Putamen (tissue), 1 donor: ENCODE measurements at regions not wholly inside any gene's neighbourhood (a gene's known extent, or its start where the extent isn't known, plus 50 kb on each side); places are given as distances from the start of the nearest gene placed in this dataset.

Experiments used
- DNase-seq: peaks from one replicate; pipeline ENCODE4 v3.0.0-alpha.2; 2016; ENCODE audit warnings: low spot score

DNA sequence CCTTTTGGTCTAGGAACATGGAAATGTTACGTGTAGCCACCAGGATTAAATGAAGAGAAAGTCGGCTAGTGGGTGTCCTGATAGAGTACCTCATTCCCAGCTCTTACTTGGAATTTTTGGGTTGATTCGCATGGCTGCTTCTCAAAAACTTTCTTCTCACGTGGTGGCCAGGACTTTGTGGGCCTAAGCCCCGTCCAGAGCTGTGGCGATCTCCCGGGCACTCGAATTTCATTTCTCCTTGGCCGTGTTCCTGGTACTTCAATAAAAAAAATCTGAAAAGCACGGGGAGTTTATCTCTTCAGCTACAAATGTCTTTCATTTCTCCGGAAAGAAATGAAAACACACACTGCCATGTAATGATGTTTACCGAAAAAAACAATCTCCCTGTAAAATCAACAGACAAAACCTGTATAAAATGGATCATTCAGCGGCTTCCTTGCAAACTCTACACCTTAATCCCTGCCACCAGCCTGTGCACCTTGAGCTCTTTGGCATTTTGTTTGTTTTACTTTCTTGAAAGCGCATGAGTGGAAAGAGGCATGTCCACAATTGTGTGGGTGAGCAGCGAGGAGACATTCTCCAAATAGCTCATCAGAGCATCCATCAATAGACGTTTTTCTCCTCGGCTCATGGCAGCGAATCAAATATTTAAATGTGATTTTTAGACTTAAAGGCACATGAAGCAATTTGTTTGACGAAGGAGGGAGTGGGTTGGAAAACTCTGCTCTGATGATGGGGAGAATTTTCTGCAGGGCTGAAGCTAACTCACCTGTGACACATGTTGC is 173.1 kb downstream of the TFAP2C start:
- DNase-seq: no peak

- no peak for DNase-seq
Measured at GRCh38 chr20:56802805-56803204, 173.7 kb downstream of the TFAP2C start.

DNA sequence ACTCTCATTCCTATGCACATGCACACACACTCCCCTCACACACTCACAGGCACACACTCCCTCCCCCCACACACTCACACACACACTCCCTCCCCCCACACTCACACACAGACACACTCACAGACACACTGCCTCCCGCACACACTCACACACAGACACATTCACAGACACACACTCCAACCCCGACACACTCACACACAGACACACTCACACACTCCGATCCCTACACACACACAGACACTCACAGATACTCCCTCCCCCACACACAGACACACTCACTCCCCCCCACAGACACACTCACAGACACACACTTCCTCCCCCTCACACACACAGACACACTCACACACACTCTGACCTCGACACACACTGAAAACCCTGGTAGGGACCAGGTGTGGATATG is 176.2 kb downstream of the TFAP2C start:
- DNase-seq: no peak

DNA sequence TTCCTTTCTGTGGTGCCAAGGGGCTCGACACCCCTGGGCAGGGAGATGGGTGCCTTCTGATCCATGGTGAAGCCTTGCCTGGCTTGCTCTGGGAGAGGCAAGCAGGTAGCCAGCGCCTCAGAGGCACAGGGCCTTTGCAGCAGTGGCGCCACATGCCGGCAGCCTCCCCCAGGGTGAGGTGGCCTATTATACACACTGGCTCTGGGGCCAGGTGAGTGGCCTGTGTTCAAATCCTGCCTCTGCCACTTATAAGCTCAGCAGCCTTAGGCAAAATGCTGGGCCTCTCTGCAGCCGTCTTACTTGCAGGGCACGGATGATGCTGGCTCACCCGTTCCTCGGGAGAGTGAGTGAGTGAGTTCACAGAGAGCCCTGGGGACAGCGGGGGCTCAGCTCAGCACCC is 176.9 kb downstream of the TFAP2C start:
- no peak for DNase-seq

- no peak for DNase-seq
Measured at GRCh38 chr20:56806952-56807517, 177.9 kb downstream of the TFAP2C start.

- no peak for DNase-seq
Measured at GRCh38 chr20:56808117-56808725, 179.1 kb downstream of the TFAP2C start.

GRCh38 chr20:56808732-56809131 is 179.6 kb downstream of the TFAP2C start:
- no peak for DNase-seq

DNA sequence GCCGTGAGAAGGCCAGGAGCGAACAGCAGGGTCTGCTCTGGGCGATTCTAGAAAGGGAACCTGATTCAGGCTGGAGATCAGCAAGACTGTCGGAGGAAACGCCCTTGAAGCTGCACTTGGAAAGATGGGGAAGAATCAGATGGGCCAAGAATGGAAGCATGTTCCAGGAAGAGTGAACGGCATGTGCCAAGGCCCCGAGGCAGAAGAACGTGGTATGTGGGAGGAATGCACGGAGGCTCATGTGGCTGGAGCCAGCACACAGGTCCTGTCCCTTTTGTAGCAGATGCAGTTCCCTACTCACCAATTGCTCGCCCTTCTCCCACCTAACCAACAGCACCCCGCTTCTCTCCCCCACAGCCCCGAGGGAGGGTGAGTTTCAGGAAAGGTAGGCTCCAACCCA is 180.6 kb downstream of the TFAP2C start:
- DNase-seq: no peak

DNA sequence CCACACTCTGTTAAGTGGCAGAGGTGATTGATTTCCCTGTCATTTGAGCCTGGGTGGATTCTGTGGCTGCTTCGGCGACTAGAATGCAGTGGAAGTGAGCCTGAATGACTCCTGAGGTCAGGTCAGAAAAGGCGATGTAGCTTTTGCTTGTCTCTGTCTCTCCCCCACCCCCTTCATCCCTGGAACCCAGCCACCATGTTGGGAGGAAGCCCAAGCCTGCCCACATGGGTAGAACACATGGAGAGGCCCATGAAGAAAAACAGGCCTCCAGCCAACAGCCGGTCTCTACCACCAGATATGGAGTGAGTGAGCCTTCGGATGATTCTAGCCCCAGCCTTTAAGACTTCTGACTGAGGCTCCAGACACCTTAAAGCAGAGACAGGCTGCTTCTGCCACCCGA is 181.0 kb downstream of the TFAP2C start:
- no peak for DNase-seq

GRCh38 chr20:56815796-56816195 is 186.7 kb downstream of the TFAP2C start:
- DNase-seq: no peak

- no peak for DNase-seq
Measured at GRCh38 chr20:56816349-56816748, 187.2 kb downstream of the TFAP2C start.

DNA sequence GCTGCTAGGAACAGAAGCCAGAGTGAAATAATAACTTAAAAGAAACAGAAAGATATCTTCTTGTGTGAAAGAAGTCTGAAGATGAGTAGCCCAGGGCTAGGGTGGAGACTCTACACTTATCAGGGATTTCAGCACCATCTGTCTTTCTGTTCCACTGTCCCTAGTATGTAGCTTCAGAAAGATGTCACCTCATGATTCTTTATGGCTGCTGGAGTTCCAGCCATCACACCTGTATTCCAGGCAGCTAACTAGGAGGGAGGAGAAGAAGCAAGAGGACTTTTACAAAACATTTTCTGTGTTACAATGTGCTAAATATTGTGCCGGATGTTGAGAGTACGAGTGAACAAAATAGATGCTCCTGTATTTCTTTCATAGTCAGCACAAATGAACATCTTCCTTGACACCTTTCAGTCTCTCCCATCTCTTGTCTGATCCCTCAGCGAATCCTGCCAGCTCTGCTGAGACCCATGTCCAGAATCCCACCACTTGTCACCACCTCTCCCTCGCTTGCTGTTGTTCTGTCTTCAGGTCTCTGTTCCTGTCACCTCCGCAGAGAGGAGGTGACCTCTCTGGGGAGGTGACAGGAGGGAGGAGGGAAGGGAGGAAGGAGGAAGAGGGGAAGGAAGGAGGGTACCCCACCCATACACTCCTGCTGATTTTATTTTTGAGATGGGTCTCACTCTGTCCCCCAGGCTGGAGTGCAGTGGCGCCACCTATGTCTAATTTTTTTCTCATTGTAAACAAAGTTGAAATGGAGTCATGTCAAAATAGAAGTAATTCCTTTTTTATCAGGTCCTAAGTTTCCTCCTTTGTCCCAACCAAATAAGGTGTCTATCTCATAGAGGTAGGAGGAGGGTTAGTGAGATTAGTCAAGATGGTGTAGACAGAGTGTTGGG is 188.9 kb downstream of the TFAP2C start:
- DNase-seq: no peak

GRCh38 chr20:56820984-56821383 is 191.9 kb downstream of the TFAP2C start:
- DNase-seq: no peak

- no peak for DNase-seq
Measured at GRCh38 chr20:56826306-56826704, 197.2 kb downstream of the TFAP2C start.

DNA sequence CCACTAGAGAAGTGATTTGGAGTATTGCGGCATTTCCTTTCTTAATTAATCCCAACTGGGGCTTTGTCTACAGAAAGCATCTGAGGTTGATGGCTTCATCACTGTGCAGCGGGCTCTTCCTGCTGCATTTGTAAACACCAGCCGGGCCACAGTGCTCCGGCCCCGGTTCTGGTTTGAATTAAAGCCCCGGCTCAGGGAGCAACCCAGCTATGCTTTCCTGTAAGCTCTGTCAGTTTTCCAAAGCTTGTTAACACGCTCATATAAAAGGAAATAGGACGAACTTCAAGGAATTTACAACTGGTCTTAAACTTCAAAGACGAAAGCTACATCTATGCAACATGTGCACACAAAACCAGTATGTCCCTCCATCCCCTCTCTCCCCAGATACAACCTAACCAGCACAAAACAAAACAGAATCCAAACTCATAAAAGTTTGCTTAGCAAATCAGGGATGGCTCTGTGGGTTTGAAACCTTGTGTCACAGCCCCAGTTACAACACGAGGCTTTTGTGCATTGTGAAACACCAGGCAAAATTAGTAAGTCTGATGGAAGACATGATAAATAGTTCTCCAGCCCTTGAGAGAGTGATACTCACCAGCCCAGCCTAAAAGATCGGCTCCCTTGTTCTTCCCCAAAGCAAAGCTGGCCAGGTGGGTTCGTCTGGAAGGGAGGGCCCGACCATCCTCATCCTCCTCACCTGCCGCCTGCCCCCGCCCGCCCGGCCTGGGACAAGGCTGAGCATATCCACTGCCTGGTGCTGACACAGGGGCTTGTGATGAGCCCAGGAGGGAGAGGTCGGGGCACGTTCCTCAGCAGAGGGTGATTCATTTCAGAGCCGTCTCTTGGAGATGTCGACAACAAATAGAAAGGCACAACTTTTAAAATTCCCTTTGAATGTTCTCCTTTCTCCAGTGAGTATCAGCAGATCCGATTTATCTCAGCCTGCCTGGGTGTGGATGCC is 197.9 kb downstream of the TFAP2C start:
- DNase-seq: no peak

DNA sequence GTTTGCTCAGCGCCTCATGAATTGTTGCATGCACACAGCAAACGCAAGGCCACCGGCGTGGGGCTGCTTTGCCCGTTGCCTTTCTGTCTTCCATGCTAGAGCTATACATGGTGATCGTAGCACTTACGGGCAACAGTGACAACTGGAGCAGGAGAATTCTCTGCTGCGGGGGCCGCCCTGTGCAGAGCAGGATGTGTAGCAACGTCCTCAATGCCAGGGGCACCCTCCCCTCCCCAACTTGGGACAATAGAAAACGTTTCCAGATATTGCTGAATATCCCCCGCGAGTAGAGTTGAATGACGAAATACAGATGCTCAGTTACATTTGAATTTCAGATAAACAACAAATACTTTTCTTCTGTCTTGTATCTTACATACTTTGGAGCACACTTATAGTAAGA is 198.7 kb downstream of the TFAP2C start:
- no peak for DNase-seq

- DNase-seq: no peak
Measured at GRCh38 chr20:56828402-56828801, 199.3 kb downstream of the TFAP2C start.

- DNase-seq: no peak
Measured at GRCh38 chr20:56829788-56830385, 200.8 kb downstream of the TFAP2C start.

DNA sequence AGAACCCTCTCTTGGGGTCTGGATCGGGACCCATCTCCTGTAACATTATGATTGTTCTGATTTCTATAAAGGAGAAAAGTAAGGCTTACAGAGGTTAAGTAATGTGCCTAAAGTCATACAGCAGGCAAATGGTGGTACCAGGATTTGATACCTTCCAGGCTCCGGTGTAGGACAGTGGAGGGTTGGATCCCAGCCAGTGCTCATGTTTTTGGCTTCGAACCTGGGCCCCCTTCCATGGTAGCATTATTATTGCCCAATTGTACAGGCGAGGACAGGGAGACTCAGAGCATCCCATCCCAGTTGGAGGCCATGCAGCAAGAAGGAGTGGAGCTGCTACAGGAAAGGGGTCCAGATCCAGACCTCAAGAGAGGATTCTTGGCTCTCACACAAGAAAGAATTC is 202.7 kb downstream of the TFAP2C start:
- no peak for DNase-seq

DNA sequence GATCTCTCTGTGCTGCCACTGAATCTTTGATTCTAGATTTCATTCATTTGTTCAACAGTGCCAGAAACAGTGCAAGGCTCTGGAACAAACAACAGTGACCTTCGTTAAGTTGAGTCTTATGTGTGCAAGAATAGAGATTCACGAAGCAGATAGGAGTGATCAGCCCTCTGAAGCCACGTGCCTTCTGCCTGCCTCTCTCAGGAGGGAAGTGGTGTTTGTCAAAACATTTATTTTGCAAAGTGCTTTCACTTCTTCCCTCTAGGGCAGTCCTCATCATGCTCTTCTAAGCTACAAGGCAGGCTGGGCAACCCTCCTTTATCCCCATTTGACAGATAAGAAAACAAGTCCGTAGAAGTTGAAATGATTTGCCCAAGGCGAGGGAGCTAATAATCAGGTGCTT is 204.3 kb downstream of the TFAP2C start:
- no peak for DNase-seq
